Activated CD4-positive, alpha-beta T cell treated with anti-CD3 and anti-CD28 coated beads for 36 hours (primary cell): ENCODE measurements at regions not wholly inside any gene's neighbourhood (a gene's known extent, or its start where the extent isn't known, plus 50 kb on each side); places are given as distances from the start of the nearest gene placed in this dataset.

Experiments
- ATAC-seq: fragments of 200-7000 bp; cut with Tn5 transposase; one replicate; pipeline ENCODE4 v1.10.0; 2021; ENCODE audit warnings: mild to moderate bottlenecking, moderate library complexity
- CTCF ChIA-PET: fragments of 350-600 bp; sonication (Branson Sonifier 250); formaldehyde crosslinking; loops from one replicate; lab custom pipeline; 2021; ENCODE audit warnings: antibody characterized with exemption; lab: Charles Lee
- POLR2A ChIA-PET: fragments of 350-600 bp; sonication (Branson Sonifier 250); formaldehyde crosslinking; loops from one replicate; lab custom pipeline; 2021; ENCODE audit warnings: antibody characterized with exemption, inconsistent platforms; lab: Charles Lee
- DNase-seq: peaks from one replicate; pipeline ENCODE4 v3.0.0-alpha.2; 2020
- H3K27ac Mint-ChIP-seq: one replicate; pipeline ENCODE4 v1.8.0; 2021; ENCODE audit warnings: mixed read lengths
- H3K27me3 Mint-ChIP-seq: one replicate; pipeline ENCODE4 v1.8.0; 2021; ENCODE audit warnings: mixed read lengths
- H3K36me3 Mint-ChIP-seq: one replicate; pipeline ENCODE4 v1.8.0; 2021; ENCODE audit warnings: low read depth, mixed read lengths
- H3K4me1 Mint-ChIP-seq: one replicate; pipeline ENCODE4 v1.8.0; 2021; ENCODE audit warnings: mixed read lengths
- H3K4me3 Mint-ChIP-seq: one replicate; pipeline ENCODE4 v1.8.0; 2021; ENCODE audit warnings: mild to moderate bottlenecking, moderate library complexity, mixed read lengths
- H3K9me3 Mint-ChIP-seq: one replicate; pipeline ENCODE4 v1.8.0; 2021; ENCODE audit warnings: low read depth, mixed read lengths
- intact Hi-C, 2 experiments: fragments of 100-400 bp; cut with DNase I in 1 of 2; cut with micrococcal nuclease in 1 of 2; formaldehyde crosslinking; loops; one replicate each; pipeline versions ENCODE4 v1.14.2 to v1.15.1; 2022 to 2024; cut with DNase I, micrococcal nuclease

- DNase-seq = no peak
- no peaks in the 10 kb centered on the region for H3K36me3 Mint-ChIP-seq
- H3K4me1 Mint-ChIP-seq = no peaks in the 10 kb centered on the region
- ChIA-PET CTCF (no interaction called here), POLR2A (no interaction called here)
- no peak for ATAC-seq
- H3K27ac Mint-ChIP-seq = no peak overlapping the region
- H3K27me3 Mint-ChIP-seq = peaks cover 21% of the 10 kb centered on the region
- H3K4me3 Mint-ChIP-seq = no peak overlapping the region
- intact Hi-C loops = no loop called here
- no peaks in the 10 kb centered on the region for H3K9me3 Mint-ChIP-seq
Observed at GRCh38 chr5:115686738-115687074, 60.9 kb upstream of the TMED7 start.

- ATAC-seq (no peak), DNase-seq (no peak)
- ChIA-PET POLR2A (no interaction called here), CTCF (no interaction called here)
- peaks cover 20% of the 10 kb centered on the region for H3K27me3 Mint-ChIP-seq
- no peaks in the 10 kb centered on the region for H3K4me1 Mint-ChIP-seq
- intact Hi-C loops = no loop called here
- no peaks in the 10 kb centered on the region for H3K36me3 Mint-ChIP-seq
- no peaks in the 10 kb centered on the region for H3K9me3 Mint-ChIP-seq
- H3K4me3 Mint-ChIP-seq = no peak overlapping the region
- H3K27ac Mint-ChIP-seq = no peak overlapping the region
Observed at GRCh38 chr5:115686051-115686737, 60.4 kb upstream of the TMED7 start.

GRCh38 chr5:115685490-115685889 lies 59.7 kb upstream of the TMED7 start:
- H3K27ac Mint-ChIP-seq = no peak overlapping the region
- H3K27me3 Mint-ChIP-seq = peaks cover 19% of the 10 kb centered on the region
- DNase-seq (no peak), ATAC-seq (no peak)
- H3K4me3 Mint-ChIP-seq = no peak overlapping the region
- H3K36me3 Mint-ChIP-seq = no peaks in the 10 kb centered on the region
- CTCF ChIA-PET = no interaction called here
- H3K4me1 Mint-ChIP-seq = no peaks in the 10 kb centered on the region
- H3K9me3 Mint-ChIP-seq = no peaks in the 10 kb centered on the region
- intact Hi-C loops = no loop called here
- POLR2A ChIA-PET = no interaction called here

- Mint-ChIP-seq H3K27ac (no peak overlapping the region), H3K4me3 (no peak overlapping the region), H3K9me3 (no peaks in the 10 kb centered on the region), H3K4me1 (no peaks in the 10 kb centered on the region), H3K27me3 (peaks cover 15% of the 10 kb centered on the region), H3K36me3 (no peaks in the 10 kb centered on the region)
- intact Hi-C loops = no loop called here
- ChIA-PET POLR2A (no interaction called here), CTCF (no interaction called here)
- no peak for DNase-seq
- no peak for ATAC-seq
Observed at GRCh38 chr5:115684513-115685037, 58.7 kb upstream of the TMED7 start.

- Mint-ChIP-seq H3K27me3 (peaks cover 8% of the 10 kb centered on the region), H3K4me1 (no peaks in the 10 kb centered on the region), H3K36me3 (no peaks in the 10 kb centered on the region), H3K4me3 (no peak overlapping the region), H3K27ac (no peak overlapping the region), H3K9me3 (no peaks in the 10 kb centered on the region)
- DNase-seq (no peak), ATAC-seq (no peak)
- ChIA-PET POLR2A (no interaction called here), CTCF (no interaction called here)
- intact Hi-C loops = no loop called here
Observed at GRCh38 chr5:115683081-115683480, 57.2 kb upstream of the TMED7 start.
